ENCODE measurements at regions not wholly inside any gene's neighbourhood (a gene's known extent, or its start where the extent isn't known, plus 50 kb on each side); places are given as distances from the start of the nearest gene placed in this dataset.

- DNase-seq (ENCODE audit: low spot score in 2 of 2): no peak
- no peaks in the 10 kb centered on the region for H3K36me3 Mint-ChIP-seq (ENCODE audit: insufficient read depth)
- no peak for ATAC-seq (replicated peaks; ENCODE audit: extremely low read depth, poor library complexity, severe bottlenecking)
These were observed 355.2 kb upstream of the UBE2E3 start for GRCh38 chr2:180625006-180625844.

GRCh38 chr2:180621941-180622918, 358.2 kb upstream of the UBE2E3 start:
- no peaks in the 10 kb centered on the region for H3K4me1 Mint-ChIP-seq
- no peak for ATAC-seq (replicated peaks; ENCODE audit: extremely low read depth, poor library complexity, severe bottlenecking)
- DNase-seq (ENCODE audit: low spot score in 2 of 2): no peak

More at GRCh38 chr2:180625006-180625844, 355.2 kb upstream of the UBE2E3 start:
- Mint-ChIP-seq H3K9me3 (peaks cover 5% of the 10 kb centered on the region), H3K4me3 (no peak overlapping the region), H3K27me3 (no peaks in the 10 kb centered on the region), H3K4me1 (no peaks in the 10 kb centered on the region), H3K27ac (ENCODE audit: low read depth) (no peak overlapping the region)

GRCh38 chr2:180621366-180621765, 359.0 kb upstream of the UBE2E3 start:
- Mint-ChIP-seq H3K4me3 (no peak overlapping the region), H3K36me3 (ENCODE audit: insufficient read depth) (no peaks in the 10 kb centered on the region)

More at GRCh38 chr2:180621941-180622918, 358.2 kb upstream of the UBE2E3 start:
- no peak overlapping the region for H3K4me3 Mint-ChIP-seq
- H3K27me3 Mint-ChIP-seq: peaks cover 11% of the 10 kb centered on the region
- peaks cover 5% of the 10 kb centered on the region for H3K9me3 Mint-ChIP-seq
- H3K27ac Mint-ChIP-seq (ENCODE audit: low read depth): no peak overlapping the region
- H3K36me3 Mint-ChIP-seq (ENCODE audit: insufficient read depth): no peaks in the 10 kb centered on the region

GRCh38 chr2:180618570-180618969, 361.8 kb upstream of the UBE2E3 start:
- Mint-ChIP-seq H3K4me3 (no peak overlapping the region), H3K27me3 (peaks cover 31% of the 10 kb centered on the region), H3K4me1 (no peaks in the 10 kb centered on the region), H3K36me3 (ENCODE audit: insufficient read depth) (no peaks in the 10 kb centered on the region), H3K9me3 (peaks cover 5% of the 10 kb centered on the region), H3K27ac (ENCODE audit: low read depth) (no peak overlapping the region)
- no peak for ATAC-seq (replicated peaks; ENCODE audit: extremely low read depth, poor library complexity, severe bottlenecking)
- DNase-seq (ENCODE audit: low spot score in 2 of 2): no peak

More at GRCh38 chr2:180621366-180621765, 359.0 kb upstream of the UBE2E3 start:
- ATAC-seq (replicated peaks; ENCODE audit: extremely low read depth, poor library complexity, severe bottlenecking) (no peak), DNase-seq (ENCODE audit: low spot score in 2 of 2) (no peak)
- Mint-ChIP-seq H3K27me3 (peaks cover 20% of the 10 kb centered on the region), H3K4me1 (no peaks in the 10 kb centered on the region), H3K9me3 (peaks cover 5% of the 10 kb centered on the region), H3K27ac (ENCODE audit: low read depth) (no peak overlapping the region)

- H3K4me1 Mint-ChIP-seq: no peaks in the 10 kb centered on the region
- H3K27ac Mint-ChIP-seq (ENCODE audit: low read depth): no peak overlapping the region
- no peak overlapping the region for H3K4me3 Mint-ChIP-seq
- no peak for DNase-seq (ENCODE audit: low spot score in 2 of 2)
- H3K27me3 Mint-ChIP-seq: peaks cover 31% of the 10 kb centered on the region
- no peak for ATAC-seq (replicated peaks; ENCODE audit: extremely low read depth, poor library complexity, severe bottlenecking)
- no peaks in the 10 kb centered on the region for H3K9me3 Mint-ChIP-seq
- peaks cover 2% of the 10 kb centered on the region for H3K36me3 Mint-ChIP-seq (ENCODE audit: insufficient read depth)
These were observed 365.6 kb upstream of the UBE2E3 start for GRCh38 chr2:180614776-180615175.

- no peaks in the 10 kb centered on the region for H3K4me1 Mint-ChIP-seq
- H3K36me3 Mint-ChIP-seq (ENCODE audit: insufficient read depth): peaks cover 2% of the 10 kb centered on the region
- peaks cover 8% of the 10 kb centered on the region for H3K27me3 Mint-ChIP-seq
- H3K9me3 Mint-ChIP-seq: no peaks in the 10 kb centered on the region
- H3K27ac Mint-ChIP-seq (ENCODE audit: low read depth): no peak overlapping the region
- H3K4me3 Mint-ChIP-seq: no peak overlapping the region
- no peak for DNase-seq (ENCODE audit: low spot score in 2 of 2)
- ATAC-seq (replicated peaks; ENCODE audit: extremely low read depth, poor library complexity, severe bottlenecking): no peak
These were observed 370.6 kb upstream of the UBE2E3 start for GRCh38 chr2:180609626-180610340.

GRCh38 chr2:180607514-180608049, 372.8 kb upstream of the UBE2E3 start:
- DNase-seq (ENCODE audit: low spot score in 2 of 2) (no peak), ATAC-seq (replicated peaks; ENCODE audit: extremely low read depth, poor library complexity, severe bottlenecking) (no peak)
- H3K4me1 Mint-ChIP-seq: no peaks in the 10 kb centered on the region
- no peak overlapping the region for H3K4me3 Mint-ChIP-seq
- H3K36me3 Mint-ChIP-seq (ENCODE audit: insufficient read depth): peaks cover 2% of the 10 kb centered on the region
- H3K9me3 Mint-ChIP-seq: no peaks in the 10 kb centered on the region
- H3K27ac Mint-ChIP-seq (ENCODE audit: low read depth): no peak overlapping the region
- peaks cover 8% of the 10 kb centered on the region for H3K27me3 Mint-ChIP-seq

- peaks cover 8% of the 10 kb centered on the region for H3K27me3 Mint-ChIP-seq
- ATAC-seq (replicated peaks; ENCODE audit: extremely low read depth, poor library complexity, severe bottlenecking) (no peak), DNase-seq (ENCODE audit: low spot score in 2 of 2) (no peak)
- no peak overlapping the region for H3K4me3 Mint-ChIP-seq
- no peaks in the 10 kb centered on the region for H3K4me1 Mint-ChIP-seq
- H3K27ac Mint-ChIP-seq (ENCODE audit: low read depth): no peak overlapping the region
- H3K9me3 Mint-ChIP-seq: no peaks in the 10 kb centered on the region
- H3K36me3 Mint-ChIP-seq (ENCODE audit: insufficient read depth): peaks cover 2% of the 10 kb centered on the region
These were observed 376.3 kb upstream of the UBE2E3 start for GRCh38 chr2:180604077-180604476.

- Mint-ChIP-seq H3K9me3 (no peaks in the 10 kb centered on the region), H3K27ac (ENCODE audit: low read depth) (no peak overlapping the region), H3K27me3 (no peaks in the 10 kb centered on the region), H3K36me3 (ENCODE audit: insufficient read depth) (peaks cover 2% of the 10 kb centered on the region), H3K4me1 (no peaks in the 10 kb centered on the region), H3K4me3 (no peak overlapping the region)
- DNase-seq (ENCODE audit: low spot score in 2 of 2): no peak
- ATAC-seq (replicated peaks; ENCODE audit: extremely low read depth, poor library complexity, severe bottlenecking): no peak
These were observed 379.4 kb upstream of the UBE2E3 start for GRCh38 chr2:180601016-180601415.

- Mint-ChIP-seq H3K27me3 (no peaks in the 10 kb centered on the region), H3K4me1 (no peaks in the 10 kb centered on the region), H3K4me3 (no peak overlapping the region), H3K36me3 (ENCODE audit: insufficient read depth) (peaks cover 2% of the 10 kb centered on the region), H3K9me3 (no peaks in the 10 kb centered on the region), H3K27ac (ENCODE audit: low read depth) (no peak overlapping the region)
- ATAC-seq (replicated peaks; ENCODE audit: extremely low read depth, poor library complexity, severe bottlenecking) (no peak), DNase-seq (ENCODE audit: low spot score in 2 of 2) (no peak)
These were observed 380.6 kb upstream of the UBE2E3 start for GRCh38 chr2:180599804-180600203.

- Mint-ChIP-seq H3K9me3 (no peaks in the 10 kb centered on the region), H3K4me3 (no peak overlapping the region), H3K27ac (ENCODE audit: low read depth) (no peak overlapping the region), H3K27me3 (no peaks in the 10 kb centered on the region), H3K4me1 (no peaks in the 10 kb centered on the region), H3K36me3 (ENCODE audit: insufficient read depth) (peaks cover 2% of the 10 kb centered on the region)
- ATAC-seq (replicated peaks; ENCODE audit: extremely low read depth, poor library complexity, severe bottlenecking) (no peak), DNase-seq (ENCODE audit: low spot score in 2 of 2) (no peak)
These were observed 383.2 kb upstream of the UBE2E3 start for GRCh38 chr2:180597179-180597578.

- no peak for DNase-seq (ENCODE audit: low spot score in 2 of 2)
- peaks cover 2% of the 10 kb centered on the region for H3K36me3 Mint-ChIP-seq (ENCODE audit: insufficient read depth)
- no peaks in the 10 kb centered on the region for H3K9me3 Mint-ChIP-seq
- H3K4me3 Mint-ChIP-seq: no peak overlapping the region
- no peaks in the 10 kb centered on the region for H3K27me3 Mint-ChIP-seq
- peaks cover under 1% of the 10 kb centered on the region for H3K4me1 Mint-ChIP-seq
- H3K27ac Mint-ChIP-seq (ENCODE audit: low read depth): no peak overlapping the region
- ATAC-seq (replicated peaks; ENCODE audit: extremely low read depth, poor library complexity, severe bottlenecking): no peak
These were observed 384.0 kb upstream of the UBE2E3 start for GRCh38 chr2:180596453-180596852.

All from central memory CD8-positive, alpha-beta T cell (primary cell).